Fibroblast of mammary gland (primary cell): ENCODE measurements at regions not wholly inside any gene's neighbourhood (a gene's known extent, or its start where the extent isn't known, plus 50 kb on each side); places are given as distances from the start of the nearest gene placed in this dataset.

Experiments
- DNase-seq: peaks from one replicate; pipeline ENCODE4 v3.0.0-alpha.2; 2010; ENCODE audit warnings: low read depth
- H3K4me3 ChIP-seq: 2 replicates; pipeline ENCODE4 v1.5.1; 2011; ENCODE audit warnings: low read depth, mild to moderate bottlenecking, low read length, moderate library complexity; ENCODE audit not compliant: control insufficient read depth
- CTCF ChIP-seq: conservative IDR thresholded peaks from 2 replicates; pipeline ENCODE4 v1.5.1; 2011; ENCODE audit warnings: low read depth, low read length, inconsistent platforms; ENCODE audit not compliant: control insufficient read depth, insufficient read depth

- DNase-seq: no peak
- no peak overlapping the region for H3K4me3 ChIP-seq
- no peak for TF ChIP-seq CTCF
Observed at GRCh38 chr12:28766398-28766797, 382.7 kb upstream of the FAR2 start.

- H3K4me3 ChIP-seq: no peak overlapping the region
- peak; percentile 42 for DNase-seq
- no peak for TF ChIP-seq CTCF
Observed at GRCh38 chr12:28767836-28768348, 381.2 kb upstream of the FAR2 start.

GRCh38 chr12:28770322-28770721 is 378.8 kb upstream of the FAR2 start:
- peak; percentile 22 for DNase-seq
- no peak for TF ChIP-seq CTCF
- no peak overlapping the region for H3K4me3 ChIP-seq

GRCh38 chr12:28771968-28772367 is 377.1 kb upstream of the FAR2 start:
- no peak for TF ChIP-seq CTCF
- DNase-seq: no peak
- H3K4me3 ChIP-seq: no peak overlapping the region

GRCh38 chr12:28775556-28775955 is 373.5 kb upstream of the FAR2 start:
- no peak overlapping the region for H3K4me3 ChIP-seq
- no peak for TF ChIP-seq CTCF
- DNase-seq: no peak

GRCh38 chr12:28776220-28776619 is 372.9 kb upstream of the FAR2 start:
- no peak for DNase-seq
- no peak for TF ChIP-seq CTCF
- no peak overlapping the region for H3K4me3 ChIP-seq

- no peak for DNase-seq
- no peak for TF ChIP-seq CTCF
- no peak overlapping the region for H3K4me3 ChIP-seq
Observed at GRCh38 chr12:28776913-28777422, 372.1 kb upstream of the FAR2 start.
